LNCaP clone FGC (cell line): ENCODE measurements at regions not wholly inside any gene's neighbourhood (a gene's known extent, or its start where the extent isn't known, plus 50 kb on each side); places are given as distances from the start of the nearest gene placed in this dataset.
"Not testable (repeated sequence)": the region's sequence is repeated elsewhere in the genome, so short reads cannot be mapped to it uniquely, and the experiment has no call there.

Experiments
- DNase-seq: peaks from one replicate; pipeline ENCODE4 v3.0.0-alpha.2; 2011; ENCODE audit warnings: low read depth
- H3K4me3 ChIP-seq: 2 replicates; pipeline ENCODE4 v1.5.1; 2011; ENCODE audit warnings: mild to moderate bottlenecking, low read depth, low read length, control low read depth
- CTCF ChIP-seq: IDR thresholded peaks from 2 replicates; pipeline ENCODE4 v1.5.1; 2012; ENCODE audit warnings: mild to moderate bottlenecking; ENCODE audit not compliant: control insufficient read depth, insufficient read depth; ENCODE audit errors: extremely low read depth

GRCh38 chr13:89380101-89380500, 1708.9 kb downstream of the SLITRK5 start:
- no peak overlapping the region for H3K4me3 ChIP-seq
- TF ChIP-seq CTCF, result no peak
- DNase-seq, result no peak

- H3K4me3 ChIP-seq, result no peak overlapping the region
- DNase-seq, result no peak
- no peak for TF ChIP-seq CTCF
Observed at GRCh38 chr13:89382981-89383380, 1711.8 kb downstream of the SLITRK5 start.

- H3K4me3 ChIP-seq, result no peak overlapping the region
- no peak for DNase-seq
- TF ChIP-seq CTCF, result no peak
Observed at GRCh38 chr13:89383891-89384290, 1712.7 kb downstream of the SLITRK5 start.

- no peak overlapping the region for H3K4me3 ChIP-seq
- DNase-seq, result no peak
- TF ChIP-seq CTCF, result no peak
Observed at GRCh38 chr13:89393758-89394304, 1722.7 kb downstream of the SLITRK5 start.

- no peak for TF ChIP-seq CTCF
- H3K4me3 ChIP-seq, result no peak overlapping the region
- DNase-seq, result no peak
Observed at GRCh38 chr13:89401264-89401675, 1730.1 kb downstream of the SLITRK5 start.

- TF ChIP-seq CTCF, result no peak
- no peak overlapping the region for H3K4me3 ChIP-seq
- no peak for DNase-seq
Observed at GRCh38 chr13:89402211-89402610, 1731.0 kb downstream of the SLITRK5 start.

GRCh38 chr13:89406096-89406495, 1734.9 kb downstream of the SLITRK5 start:
- H3K4me3 ChIP-seq, DNase-seq: not testable (repeated sequence)
